Right hindlimb (tissue), 1 donor: ENCODE measurements at regions not wholly inside any gene's neighbourhood (a gene's known extent, or its start where the extent isn't known, plus 50 kb on each side); places are given as distances from the start of the nearest gene placed in this dataset.
A peak's percentile ranks its signal among the peaks of the same experiment; 100 is the strongest.

ENCODE experiments used
- DNase-seq: peaks from one replicate; pipeline ENCODE4 v3.0.0-alpha.2; 2018

GRCh38 chr20:7178004-7178403, 410.5 kb downstream of the BMP2 start:
- DNase-seq: no peak

GRCh38 chr20:7180256-7181045, 413.0 kb downstream of the BMP2 start:
- no peak for DNase-seq

GRCh38 chr20:7189231-7189630, 421.7 kb downstream of the BMP2 start:
- no peak for DNase-seq

GRCh38 chr20:7193681-7194080, 426.2 kb downstream of the BMP2 start:
- no peak for DNase-seq

DNA sequence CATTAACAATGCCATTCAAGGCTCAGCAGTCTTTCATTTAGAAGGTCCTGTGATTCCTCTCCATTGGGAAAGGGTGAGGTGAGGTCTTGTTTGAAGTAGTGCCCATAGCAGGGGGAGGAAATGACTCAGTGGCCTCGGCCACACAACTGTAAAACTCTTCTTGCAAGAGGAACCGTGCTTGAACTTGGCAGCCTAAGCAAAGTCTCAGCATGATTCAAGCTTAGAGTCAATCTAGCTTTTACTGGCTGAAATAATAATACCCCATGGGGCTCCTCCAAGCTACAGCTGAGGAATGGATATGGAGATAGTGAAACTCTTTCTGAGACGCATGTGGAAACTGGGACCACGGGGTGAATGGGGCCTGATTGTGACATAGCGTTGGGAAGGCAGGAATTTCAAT, 428.2 kb downstream of the BMP2 start:
- no peak for DNase-seq

DNA sequence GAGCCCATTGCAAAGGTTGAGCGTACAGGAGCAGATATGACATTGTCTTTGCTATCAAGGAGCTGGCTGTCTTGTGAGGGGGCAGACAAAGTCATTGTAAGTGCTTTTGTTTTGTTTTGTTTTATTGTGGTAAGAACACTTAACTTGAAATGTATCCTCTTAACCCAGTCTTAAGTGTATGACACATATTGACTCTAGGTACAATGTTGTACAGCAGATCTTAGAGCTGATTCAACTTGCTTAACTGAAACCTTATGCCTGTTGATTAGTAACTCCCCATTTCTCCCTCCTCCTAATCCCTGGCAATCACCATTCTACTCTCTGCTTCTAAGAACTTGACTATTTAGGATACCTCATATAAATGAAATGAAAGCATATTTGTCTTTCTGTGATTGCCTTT, 429.0 kb downstream of the BMP2 start:
- DNase-seq: no peak

- DNase-seq: no peak
These were observed 432.4 kb downstream of the BMP2 start for GRCh38 chr20:7199861-7200260.

- DNase-seq: no peak
These were observed 439.8 kb downstream of the BMP2 start for GRCh38 chr20:7207186-7207798.

DNA sequence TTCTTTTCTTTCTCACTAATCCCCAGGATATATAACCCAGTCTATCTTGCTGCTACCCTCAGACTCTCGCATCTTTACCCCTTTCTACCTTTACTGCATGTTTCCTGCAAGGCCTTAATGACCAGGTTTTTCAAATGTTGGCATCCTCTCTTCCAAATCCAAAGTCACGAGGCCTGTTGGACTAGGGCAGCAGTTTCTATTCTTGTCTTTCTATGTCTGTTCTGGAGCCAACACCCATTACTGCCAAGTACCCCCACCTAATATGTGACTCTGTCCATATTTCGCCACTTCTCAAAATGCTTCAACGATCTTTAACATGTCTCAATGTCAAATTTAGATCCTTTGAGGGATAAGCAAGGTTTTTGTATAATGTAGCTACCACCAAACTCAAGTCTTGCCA, 443.4 kb downstream of the BMP2 start:
- DNase-seq: no peak

GRCh38 chr20:7214081-7214740, 446.7 kb downstream of the BMP2 start:
- no peak for DNase-seq

DNA sequence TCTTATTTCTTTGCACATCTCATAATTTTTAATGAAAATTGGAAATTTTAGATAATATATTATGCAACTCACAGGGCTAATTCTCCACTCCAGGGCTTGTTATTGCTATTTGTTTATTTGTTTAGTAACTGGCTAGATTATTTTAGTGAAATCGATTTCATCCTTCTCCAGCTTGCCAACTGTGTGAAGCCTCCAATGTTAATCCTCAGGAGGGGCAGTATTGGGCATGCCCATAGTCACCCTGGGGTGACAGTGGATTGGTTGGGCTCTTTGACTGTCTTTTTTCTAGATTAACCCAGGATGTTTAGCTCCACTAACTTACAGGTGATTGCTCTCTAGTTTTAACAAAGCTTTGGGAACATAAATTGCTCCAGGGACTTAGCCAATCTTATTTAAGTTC, 450.1 kb downstream of the BMP2 start:
- no peak for DNase-seq

DNA sequence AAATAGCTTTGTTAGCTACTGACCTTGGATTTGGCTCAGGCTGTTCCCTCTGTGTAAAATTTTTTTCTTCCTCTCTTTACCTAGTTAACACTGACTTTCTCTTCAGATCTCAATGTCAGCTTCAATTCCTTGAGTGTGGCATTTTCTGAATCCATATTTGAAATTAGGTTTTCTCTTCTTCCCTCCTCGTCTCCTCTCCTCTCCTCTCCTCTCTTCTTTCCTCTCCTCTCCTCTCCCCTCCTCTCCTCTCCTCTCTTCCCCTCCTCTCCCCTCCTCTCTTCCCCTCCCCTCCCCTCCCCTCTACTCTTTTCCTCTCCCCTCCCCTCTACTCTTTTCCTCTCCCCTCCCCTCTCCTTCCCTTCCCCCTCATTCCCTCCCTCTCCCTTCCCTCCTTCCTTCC, 453.3 kb downstream of the BMP2 start:
- DNase-seq: no peak

GRCh38 chr20:7226156-7226555, 458.7 kb downstream of the BMP2 start:
- no peak for DNase-seq

GRCh38 chr20:7231303-7231702, 463.8 kb downstream of the BMP2 start:
- DNase-seq: no peak

- no peak for DNase-seq
These were observed 465.3 kb downstream of the BMP2 start for GRCh38 chr20:7232796-7233195.

- no peak for DNase-seq
These were observed 469.8 kb downstream of the BMP2 start for GRCh38 chr20:7237251-7237650.

DNA sequence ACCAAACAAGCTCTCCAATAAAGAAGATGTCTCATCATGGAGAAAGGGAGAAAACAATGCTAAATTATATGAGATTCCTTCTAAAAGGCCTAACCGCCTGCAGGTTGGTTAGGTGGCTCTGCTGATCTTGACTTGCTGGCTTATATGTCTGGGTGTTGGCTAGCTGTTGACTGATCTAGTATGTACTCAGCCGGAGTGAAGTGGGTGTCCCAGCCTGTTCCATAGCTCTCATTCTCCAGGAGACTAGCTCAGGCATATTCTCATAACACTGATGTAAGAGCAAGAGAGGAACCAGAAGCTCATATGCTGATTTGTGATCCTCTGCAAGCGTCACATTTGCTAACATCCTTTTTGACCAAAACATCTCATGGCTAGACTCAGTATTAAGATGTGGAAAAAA, 473.0 kb downstream of the BMP2 start:
- no peak for DNase-seq

DNA sequence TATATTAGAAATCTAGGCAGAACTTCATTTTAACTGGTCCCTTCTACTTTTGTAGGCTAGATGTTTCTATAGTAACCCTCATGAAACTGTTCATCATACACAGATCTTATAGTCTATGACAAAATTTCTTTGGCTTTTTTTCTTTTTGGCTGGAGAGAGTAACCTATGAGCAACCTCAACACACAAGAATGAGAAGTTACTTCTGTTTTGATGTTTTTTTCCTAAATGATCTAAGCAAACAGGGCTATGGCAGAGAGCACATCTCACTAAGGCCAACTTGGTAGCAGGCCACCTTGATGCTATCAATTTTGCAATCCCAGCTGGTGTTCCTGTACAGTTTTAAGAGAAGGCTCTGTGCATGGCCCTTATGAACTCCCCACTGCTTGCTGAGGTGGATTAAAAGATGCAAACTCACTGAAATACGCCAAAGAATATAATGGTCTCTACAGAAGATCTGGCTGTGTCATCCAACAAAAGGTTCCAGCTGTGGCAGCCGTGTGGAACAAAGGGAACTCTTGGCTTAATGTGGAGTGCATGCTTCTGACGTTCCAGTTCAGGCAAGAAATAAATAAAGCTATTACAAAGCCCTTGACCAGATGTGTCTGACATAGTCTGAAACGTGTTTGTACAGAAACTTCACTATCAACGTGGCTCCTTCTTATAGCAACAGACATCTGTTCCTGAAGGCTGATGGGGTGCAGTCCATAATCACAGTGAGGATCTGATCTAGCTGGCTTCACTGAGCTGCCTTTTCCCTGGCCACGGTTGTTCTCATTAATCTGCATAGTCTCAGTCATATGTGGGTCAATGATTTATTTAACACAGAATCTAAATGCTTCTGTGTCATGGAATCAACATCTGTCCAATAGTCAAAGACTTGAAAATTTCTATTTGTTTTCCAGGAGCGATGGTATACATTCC, 481.1 kb downstream of the BMP2 start:
- DNase-seq: peak; percentile 74

- DNase-seq: no peak
These were observed 482.9 kb downstream of the BMP2 start for GRCh38 chr20:7250337-7250736.

- no peak for DNase-seq
These were observed 489.6 kb downstream of the BMP2 start for GRCh38 chr20:7257099-7257498.

- DNase-seq: no peak
These were observed 490.4 kb downstream of the BMP2 start for GRCh38 chr20:7257692-7258466.

DNA sequence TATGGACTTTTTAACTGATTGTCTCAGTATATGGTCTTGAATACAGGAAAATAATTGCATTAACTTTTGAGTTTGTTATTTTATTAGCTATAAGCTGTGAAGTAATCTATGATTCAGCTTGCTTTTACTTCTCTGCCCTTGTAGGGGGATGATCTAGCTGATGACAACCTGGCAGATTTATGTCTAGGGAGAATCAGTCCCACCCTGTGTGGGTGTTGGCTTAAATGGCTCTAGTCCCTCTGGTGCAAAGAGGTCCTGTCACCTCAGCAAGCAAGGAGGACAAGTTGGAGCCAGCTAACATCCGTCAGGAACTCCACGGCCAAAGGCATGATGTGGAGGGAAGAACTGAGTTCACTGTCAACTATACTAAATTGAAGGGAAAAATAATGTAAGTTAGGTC, 495.3 kb downstream of the BMP2 start:
- no peak for DNase-seq
